GM19372 (cell line): ENCODE measurements at regions not wholly inside any gene's neighbourhood (a gene's known extent, or its start where the extent isn't known, plus 50 kb on each side); places are given as distances from the start of the nearest gene placed in this dataset.

ENCODE experiments used
- ATAC-seq: cut with Tn5 transposase; IDR thresholded peaks from one replicate; pipeline ENCODE4 v1.9.1; 2021; ENCODE audit warnings: mild to moderate bottlenecking, low read depth, moderate library complexity; ENCODE audit not compliant: unreplicated experiment

DNA sequence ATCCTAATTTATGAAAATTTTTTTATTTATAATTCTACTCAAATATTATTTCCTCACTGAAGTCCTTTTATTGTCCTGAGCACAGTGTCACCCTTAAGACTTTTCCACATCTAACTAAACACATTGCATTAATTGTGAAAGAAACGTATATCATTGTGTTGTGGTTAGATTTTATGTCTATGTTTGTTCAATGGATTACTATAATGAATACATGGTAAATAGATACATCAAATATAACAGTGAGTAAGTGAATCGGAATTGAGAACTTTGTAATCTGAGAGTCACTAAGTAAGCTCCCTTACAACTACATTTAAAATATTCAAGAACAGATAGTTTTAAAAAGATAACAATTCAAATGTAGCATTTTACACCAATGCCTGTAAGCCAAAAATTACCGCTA, 417.6 kb upstream of the PCDH20 start:
- ATAC-seq: no peak

DNA sequence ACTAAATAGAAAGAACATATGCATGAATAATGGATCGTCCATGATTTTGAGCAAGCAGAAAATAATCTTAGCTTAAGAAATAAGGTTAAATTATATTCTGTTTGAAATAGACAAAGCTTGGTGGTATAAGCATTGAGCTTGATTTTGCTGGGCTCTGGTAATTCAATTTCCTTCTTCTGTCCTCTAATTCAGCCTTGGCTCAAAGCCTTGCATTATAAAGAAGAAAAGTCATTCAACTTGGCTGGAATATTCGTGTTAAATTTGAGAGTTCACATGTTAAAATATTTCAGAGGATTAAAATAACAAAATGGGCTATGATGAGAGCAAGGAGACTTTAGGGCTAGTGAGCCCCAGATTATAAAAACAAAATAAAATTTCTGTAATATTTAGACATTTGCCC, 415.4 kb upstream of the PCDH20 start:
- ATAC-seq: no peak

DNA sequence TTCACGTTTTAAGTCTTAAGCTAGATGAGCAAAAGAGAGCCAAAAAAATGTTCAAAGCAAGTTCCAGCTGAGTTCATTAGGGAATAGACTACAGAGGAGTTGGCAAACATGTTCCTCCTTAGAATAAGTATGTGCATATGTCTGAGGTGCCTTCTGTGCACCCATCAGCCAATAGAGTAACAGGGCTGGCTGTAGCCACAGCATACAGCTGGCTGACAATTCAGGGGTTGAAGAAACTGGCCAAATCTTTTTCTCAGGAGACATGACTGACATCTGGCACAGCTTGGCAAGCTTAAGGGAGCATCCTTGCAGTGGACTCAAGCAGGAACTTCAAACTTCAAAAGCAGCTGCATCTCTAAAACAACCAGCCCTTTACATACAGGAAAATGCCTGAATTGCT, 414.8 kb upstream of the PCDH20 start:
- ATAC-seq: no peak

DNA sequence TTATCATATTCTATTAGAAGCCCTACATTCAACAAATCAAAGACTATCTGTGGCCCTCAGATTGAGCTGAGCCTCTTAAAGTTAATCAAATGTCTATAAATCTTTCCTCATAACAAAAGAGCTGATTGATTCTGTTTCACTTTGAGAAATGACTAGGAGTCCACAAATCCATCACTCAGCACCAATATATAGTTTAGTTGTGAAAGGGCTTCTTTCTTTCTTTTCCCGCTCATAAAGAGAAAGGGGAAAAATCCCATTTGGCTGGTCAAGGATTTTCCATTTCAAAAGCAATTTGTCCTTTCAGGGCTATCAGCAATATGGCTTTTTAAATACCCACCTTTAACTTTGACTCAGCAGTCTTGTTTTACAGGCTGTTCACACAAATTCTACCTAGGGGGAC, 408.5 kb upstream of the PCDH20 start:
- no peak for ATAC-seq

DNA sequence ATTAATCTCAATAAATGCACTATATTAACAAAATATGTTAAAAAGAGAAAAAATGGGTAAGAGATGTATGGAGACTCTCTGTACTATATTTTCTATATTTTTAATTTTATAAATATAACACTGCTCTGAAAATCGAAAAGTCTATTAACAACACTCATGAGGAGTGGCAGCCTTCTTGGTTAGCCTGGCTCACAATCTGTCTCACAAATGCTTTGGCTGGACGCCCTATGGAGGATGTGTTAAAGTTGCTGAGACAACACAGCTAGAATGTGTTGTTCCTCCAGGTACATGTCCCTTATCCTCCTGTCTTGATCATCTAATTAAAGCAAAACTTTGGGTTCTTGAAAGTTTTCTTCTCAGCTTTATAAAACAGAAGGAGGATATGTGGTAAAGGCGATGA, 396.6 kb upstream of the PCDH20 start:
- no peak for ATAC-seq

DNA sequence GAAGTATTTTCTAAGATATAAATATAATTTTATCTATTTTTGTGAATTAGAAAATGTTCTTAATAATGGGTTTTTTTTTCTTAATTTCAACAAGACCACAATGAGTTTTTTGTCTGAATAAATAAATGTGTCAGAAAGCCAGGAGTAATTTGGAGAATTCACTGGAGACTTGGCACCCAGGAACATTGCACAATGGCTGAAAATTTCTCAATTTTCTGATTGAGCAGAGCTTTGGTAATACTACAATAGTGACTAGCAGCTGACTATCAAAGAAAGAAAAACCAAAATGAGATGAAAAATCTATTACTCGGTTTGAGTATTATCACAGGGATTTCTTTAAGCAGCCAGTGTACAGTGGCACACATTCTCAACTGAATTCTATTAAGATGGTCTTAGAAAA, 394.4 kb upstream of the PCDH20 start:
- ATAC-seq: no peak

DNA sequence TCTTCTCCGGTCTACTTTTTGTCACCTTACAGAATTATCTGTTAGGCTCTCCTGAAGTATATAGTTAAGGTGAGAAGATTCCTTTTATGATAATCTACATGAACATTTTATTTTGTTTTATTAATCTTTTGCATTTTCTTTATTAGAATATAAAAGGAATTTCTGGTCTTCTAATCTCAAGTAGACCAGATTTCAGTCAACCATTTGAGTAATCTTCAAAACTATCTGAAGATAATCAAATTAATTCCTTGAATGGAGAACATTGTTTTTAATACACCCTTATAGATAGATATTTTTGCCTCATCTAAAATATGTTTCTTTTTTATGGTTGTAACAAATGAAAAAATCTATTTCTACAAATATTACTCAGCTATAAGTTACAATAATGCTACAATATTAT, 381.7 kb upstream of the PCDH20 start:
- ATAC-seq: no peak

DNA sequence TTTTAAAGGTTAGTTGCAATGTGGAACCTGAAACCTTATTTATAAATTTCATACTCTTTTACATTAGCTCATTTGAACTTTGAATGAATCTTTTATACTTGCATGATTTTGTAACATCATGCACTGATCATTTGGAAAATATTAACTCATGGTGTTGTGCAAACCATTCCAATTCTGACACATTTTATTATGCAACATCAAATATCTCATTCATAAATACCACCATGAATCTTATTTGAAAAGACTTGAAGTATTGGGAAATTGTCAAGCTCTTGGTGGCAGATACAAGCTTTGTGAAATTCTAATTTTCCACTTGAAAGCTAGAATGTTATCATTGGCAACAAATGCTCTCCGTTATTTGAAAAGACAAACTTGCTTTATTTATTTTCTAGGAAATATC, 379.9 kb upstream of the PCDH20 start:
- ATAC-seq: no peak

DNA sequence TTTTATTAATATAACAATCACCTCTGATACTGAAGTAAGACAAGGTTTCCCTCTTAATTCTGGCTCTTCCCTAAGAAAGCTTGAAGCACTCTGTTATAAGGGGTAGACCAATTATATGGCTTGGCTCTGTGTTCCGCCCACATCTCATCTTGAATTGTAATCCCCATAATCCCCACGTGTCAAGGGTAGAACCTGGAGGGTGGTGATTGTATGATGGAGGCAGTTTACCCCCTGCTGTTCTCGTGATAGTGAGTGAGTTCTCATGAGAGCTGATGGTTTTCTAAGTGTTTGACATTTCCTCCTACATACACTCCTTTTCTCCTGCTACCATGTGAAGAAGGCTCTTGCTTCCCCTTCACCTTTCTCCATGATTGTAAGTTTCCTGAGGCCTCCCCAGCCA, 363.8 kb upstream of the PCDH20 start:
- no peak for ATAC-seq

DNA sequence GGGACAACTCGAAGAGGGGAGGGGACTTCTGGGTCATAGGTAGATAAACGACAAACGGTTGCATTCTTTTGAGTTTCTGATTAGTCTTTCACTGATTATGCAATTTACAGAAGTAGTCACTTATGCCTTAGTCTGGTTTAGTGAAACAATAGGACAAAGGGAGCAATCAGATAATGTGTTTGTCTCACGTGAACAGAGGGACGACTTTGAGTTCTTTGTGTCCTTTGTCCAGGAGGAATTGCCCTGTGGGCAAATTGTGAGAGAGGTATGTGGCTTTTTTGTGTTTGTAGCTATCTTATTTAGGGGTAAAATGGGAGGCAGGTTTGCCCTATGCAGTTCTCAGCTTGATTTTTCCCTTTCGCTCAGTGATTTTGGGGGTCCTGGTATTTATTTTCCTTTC, 362.9 kb upstream of the PCDH20 start:
- no peak for ATAC-seq

DNA sequence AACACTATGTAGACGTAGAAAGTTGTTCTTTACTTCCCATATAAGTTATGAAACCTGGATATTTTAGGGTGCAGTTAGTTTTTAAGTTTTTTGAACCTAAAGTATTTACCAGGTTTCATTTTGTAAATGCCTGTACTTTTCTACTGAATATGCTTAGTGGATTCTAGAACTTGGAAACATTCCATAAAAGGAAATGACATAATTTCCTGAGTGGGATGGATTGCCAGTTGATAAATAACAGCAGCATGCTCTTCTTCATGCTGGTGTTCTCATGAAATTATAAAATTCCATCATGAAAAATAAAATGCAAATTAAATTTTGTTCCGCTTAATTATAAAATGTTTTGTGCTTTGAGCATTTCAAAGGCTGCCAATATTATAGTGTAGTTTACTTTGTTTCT, 362.2 kb upstream of the PCDH20 start:
- no peak for ATAC-seq

DNA sequence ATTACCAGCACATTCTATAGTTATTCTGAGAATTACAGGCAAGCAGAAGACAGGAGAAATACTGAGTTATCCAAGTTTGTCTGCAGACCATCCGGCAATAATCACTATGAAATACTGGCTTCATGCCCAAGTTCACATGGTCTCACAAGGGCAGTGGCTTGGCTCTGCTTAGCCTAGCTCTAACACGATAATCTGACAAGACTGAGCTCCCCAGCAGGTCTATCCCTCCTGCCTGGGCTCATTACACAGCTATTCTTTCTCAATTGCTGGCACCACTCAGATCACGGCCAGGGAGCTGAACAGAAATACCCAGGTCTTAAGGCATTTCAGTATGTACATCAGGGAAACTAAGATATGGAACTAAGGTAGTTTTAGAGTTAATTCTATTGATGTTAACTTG, 361.6 kb upstream of the PCDH20 start:
- ATAC-seq: no peak

DNA sequence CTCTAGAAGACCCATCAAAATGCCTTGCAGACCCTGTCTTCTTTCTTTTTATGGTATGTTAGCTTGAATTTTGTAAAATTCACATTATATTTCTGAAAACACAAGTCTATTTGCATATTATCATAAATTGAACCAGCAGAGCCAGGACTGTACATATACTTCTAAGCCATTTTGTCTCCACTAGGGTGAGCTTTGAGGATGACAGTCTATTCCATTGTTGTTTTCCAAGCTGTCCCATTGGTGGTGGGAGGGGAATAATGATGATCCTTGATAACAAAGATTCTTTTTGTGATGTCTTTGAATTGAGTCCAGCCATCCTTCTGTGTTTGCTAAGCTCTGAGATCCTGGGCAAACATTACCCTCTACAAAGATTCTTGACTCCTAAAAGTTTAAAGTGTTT, 359.3 kb upstream of the PCDH20 start:
- no peak for ATAC-seq

DNA sequence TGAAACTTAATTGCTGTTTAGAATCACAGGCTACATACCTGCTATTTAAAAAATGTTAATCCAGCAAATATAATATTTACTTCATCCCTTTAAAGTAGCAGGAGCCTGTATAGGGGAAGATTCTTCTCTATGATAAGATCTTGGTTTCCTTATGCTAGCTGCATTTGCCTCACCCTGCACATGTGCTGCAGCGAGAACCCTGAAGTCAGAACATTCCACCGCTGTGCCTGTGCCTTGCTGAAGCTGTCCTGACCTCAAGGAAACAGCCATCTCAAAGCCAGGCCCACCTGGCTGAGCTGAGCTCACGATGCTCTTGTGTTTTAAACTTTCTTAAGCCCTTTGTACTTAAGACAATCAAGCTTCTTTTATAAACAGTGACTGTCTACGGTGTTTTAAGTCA, 355.0 kb upstream of the PCDH20 start:
- ATAC-seq: no peak

DNA sequence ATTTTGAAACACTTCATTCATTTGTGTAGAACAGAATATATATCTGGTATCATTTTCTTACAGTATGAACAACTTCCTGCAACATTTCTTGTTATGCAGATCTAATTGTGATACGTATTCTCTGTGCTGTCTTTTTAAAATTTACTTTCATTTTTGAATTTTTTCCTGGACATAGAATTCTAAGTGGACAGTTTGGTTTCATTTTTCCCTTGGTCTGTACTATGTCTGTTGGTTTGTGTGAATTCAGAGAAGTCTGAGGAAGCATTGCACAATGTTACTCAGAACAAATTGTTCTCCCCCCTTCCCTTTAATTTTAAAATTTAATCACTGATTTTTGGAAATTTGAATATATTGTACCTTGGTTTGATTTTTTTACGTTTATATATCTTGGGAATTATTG, 352.5 kb upstream of the PCDH20 start:
- ATAC-seq: no peak

DNA sequence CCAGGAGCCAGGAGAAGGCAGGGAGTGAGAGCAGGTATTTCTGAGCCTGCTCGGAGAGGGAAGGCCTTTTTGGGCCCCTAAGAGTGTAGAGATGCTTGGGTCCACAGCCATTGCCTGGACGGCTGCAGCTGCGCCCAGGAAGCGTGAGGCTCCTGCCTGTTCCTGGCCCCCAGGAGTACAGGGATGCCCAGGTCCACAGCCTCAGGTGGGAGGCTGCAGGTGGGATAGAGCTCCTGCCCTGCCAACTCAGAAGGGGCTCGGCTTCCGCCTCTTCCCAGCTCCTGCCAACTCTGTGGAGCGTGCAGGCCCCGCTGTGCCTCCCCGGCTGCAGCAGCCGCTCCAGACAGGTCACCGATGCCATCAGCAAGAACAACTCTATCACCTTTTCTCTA, 351.0 kb upstream of the PCDH20 start:
- no peak for ATAC-seq

DNA sequence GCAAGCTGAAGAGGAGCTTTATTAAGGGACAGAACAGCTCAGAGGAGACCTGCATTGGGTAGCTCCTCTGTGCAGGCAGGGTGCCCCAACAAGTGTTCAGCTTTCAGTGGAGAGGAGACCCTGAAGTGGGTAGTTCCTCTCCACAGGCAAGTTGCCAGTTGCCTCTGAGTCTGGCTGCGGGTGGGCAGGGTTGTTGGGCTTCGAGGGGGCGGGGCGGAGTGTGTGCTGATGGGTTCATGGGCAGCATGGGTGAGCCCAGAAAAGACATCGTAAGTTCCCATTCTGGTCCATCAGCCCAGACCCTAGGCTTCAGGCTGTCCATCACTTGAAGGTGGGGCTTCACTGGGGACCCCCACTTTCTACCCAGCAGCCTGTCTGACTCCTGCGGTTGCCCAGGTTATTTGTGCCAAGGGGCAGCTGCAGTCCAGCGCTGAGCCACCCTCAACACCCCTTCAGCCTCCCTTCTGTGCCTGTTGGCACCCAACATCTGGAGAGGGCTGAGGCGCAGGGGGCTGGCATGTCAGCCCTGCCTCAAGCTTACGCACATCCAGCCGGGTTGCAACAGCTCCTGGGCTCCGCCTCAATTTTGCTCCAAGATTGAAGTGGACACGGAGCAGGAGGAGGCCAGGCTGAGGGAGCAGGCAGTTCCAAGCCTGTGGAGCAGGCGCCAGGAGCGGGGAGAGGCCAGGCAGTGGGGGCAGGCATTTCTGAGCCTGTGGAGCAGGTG, 350.5 kb upstream of the PCDH20 start:
- no peak for ATAC-seq

DNA sequence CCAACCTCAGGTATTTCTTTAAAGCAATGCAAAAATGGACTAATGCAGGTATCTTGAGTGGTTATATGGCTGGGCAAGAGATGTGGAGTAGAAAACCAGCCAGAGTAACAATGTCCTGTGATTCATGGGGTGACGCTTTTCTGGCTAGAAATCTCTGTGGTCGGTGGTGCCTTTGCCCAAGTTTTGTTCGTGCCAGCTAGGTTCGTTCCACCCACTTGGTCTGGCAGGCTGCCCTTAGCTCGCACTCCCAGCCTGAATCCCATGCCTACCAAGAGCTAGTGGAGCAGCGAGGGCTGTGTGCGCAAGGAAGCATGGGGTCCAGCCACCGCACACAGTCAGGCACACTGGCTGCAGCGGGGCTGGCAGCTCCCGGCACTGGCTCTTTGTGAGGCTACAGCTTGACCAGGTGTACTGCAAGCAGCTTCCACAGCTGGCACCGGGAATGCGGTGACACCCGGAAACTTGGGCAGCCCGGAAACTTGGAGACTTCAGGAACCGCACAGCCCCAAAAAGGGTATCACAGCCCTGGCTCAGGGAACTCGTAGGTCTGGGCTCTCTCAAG, 349.6 kb upstream of the PCDH20 start:
- no peak for ATAC-seq

DNA sequence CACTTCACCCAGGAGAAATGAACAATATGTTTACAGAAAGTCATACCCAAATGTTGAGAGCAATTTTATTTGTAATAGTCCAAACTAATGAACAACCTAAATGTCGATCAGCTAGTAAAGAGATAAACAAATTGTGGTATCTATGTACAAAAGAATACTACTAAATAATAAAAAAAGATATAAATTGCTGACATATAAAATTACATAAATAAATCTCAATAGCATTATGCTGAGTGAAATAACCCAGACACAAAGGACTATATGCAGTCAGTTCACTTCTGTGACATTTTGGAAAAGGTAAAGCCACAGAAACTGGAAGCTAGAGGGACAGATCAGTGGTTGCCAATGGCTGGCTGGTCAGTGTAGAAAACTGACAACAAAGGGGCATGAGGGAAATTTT, 346.0 kb upstream of the PCDH20 start:
- ATAC-seq: no peak

DNA sequence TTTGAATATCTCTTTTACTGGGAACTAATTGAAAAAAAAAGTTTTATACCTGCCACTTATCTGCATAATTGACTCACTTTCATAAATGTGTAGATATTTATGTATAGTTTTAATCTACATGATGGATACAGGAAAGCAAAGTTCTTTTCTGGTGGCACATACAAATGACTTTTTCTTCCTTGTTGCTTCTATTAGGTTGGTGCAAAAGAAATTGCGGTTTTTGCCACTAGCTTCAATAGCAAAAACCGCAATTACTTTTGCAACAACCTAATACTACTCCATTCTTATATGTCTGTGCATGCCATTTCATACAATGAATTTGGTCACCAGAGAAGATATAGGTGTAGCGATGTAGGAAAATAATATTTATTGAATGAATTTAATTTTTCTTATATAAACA, 344.5 kb upstream of the PCDH20 start:
- no peak for ATAC-seq

DNA sequence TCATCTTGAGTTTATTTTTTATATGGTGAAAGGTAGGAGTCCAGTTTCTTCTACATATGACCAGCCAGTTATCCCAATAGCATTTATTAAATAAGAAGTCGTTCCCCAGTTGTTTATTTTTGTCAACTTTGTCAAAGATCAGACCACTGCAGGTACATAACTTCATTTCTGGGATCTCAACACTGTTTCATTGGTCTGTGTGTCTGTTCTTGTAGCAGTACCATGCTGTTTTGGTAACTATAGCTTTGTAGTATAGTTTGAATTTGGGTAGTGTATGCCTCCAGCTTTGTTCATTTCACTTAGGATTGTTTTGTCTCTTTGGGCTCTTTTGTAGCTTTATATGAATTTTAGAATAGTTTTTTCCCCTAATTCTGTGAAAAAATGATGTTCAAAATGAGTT, 340.4 kb upstream of the PCDH20 start:
- ATAC-seq: no peak

DNA sequence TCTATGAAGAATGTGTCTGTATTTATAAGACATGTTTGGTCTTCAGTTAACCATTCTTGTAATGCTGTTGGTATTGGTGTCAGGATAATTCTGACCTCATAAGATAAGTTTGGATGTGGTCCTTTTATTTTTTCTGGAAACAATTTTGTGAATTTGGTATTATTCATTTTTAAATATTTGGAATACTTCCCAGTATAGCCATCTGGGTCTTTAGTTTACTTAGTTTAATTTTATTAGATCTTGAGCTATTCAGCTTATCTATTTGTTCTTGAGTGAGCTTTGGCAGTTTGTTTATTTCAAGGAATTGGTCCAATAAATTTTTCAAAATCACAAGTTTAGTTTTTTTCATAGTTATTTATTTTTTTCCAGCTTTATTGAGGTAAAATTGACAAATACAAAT, 335.4 kb upstream of the PCDH20 start:
- ATAC-seq: no peak

DNA sequence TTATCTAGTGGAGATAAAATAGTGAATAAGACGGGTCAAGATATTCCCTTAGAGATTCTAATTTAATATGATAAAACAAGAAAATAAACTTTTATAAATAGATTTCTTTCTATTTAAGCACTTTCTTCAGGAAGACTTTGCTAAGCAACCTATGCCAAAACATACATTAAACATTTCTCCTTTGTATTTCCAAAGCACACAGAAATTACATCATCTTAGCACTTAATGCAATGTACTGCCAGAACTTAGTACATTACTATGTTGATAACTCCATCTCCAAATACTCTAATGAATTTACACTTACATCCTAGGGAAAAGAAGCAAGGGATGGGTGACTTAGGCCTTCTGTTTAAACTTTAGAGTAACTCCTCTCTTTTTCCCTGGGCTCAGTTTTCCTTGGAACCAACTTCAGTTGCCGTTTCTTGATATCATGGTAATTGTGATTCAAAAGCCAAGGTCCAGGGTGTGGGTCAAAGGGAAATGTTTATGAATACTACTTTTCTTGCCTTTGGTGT, 322.6 kb upstream of the PCDH20 start:
- no peak for ATAC-seq
